Right lobe of liver (tissue), 4 donors: ENCODE measurements at regions not wholly inside any gene's neighbourhood (a gene's known extent, or its start where the extent isn't known, plus 50 kb on each side); places are given as distances from the start of the nearest gene placed in this dataset.

Experiments used
- POLR2A ChIP-seq: fragments of 450-650 bp; IDR thresholded peaks from one replicate; pipeline ENCODE4 v1.6.1; 2017; ENCODE audit warnings: antibody characterized with exemption, mild to moderate bottlenecking
- TF ChIP-seq, protein P1 (sequence below), 4 donors: fragments of 200-600 bp in 3 of 4; fragments of 450-650 bp in 1 of 4; IDR thresholded peaks; one replicate each; pipeline versions ENCODE4 v1.5.1 to v1.8.0; 2016 to 2022; ENCODE audit warnings: antibody characterized with exemption in 4 of 4, mild to moderate bottlenecking in 2 of 4
- donor health status: DM: no; HTN: no; CAD: no.
- donor health status: DM: no; HTN: no; CAD: no.
- donor health status: DM: no; HTN: yes; CAD: no.

DNA sequence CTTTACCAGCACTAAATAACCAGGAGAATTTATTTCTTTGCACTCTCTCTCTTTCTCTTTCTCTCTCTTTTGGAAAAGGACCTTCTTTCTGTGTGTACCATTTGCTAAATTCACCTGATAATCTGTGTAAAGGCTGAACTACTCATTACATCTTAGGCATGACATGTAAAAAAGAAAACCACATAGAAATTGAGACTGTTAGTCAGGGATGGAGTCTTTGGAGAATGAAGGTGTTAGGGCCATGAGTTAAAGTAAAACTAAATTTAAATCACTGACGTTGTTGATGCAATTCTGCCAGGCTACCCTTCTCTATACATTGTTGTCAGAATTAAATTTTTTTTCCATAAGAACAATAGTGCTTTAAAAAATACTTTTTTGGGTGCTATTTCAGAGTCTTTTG is 263.3 kb downstream of the PTEN start:
- TF ChIP-seq, protein P1, sequence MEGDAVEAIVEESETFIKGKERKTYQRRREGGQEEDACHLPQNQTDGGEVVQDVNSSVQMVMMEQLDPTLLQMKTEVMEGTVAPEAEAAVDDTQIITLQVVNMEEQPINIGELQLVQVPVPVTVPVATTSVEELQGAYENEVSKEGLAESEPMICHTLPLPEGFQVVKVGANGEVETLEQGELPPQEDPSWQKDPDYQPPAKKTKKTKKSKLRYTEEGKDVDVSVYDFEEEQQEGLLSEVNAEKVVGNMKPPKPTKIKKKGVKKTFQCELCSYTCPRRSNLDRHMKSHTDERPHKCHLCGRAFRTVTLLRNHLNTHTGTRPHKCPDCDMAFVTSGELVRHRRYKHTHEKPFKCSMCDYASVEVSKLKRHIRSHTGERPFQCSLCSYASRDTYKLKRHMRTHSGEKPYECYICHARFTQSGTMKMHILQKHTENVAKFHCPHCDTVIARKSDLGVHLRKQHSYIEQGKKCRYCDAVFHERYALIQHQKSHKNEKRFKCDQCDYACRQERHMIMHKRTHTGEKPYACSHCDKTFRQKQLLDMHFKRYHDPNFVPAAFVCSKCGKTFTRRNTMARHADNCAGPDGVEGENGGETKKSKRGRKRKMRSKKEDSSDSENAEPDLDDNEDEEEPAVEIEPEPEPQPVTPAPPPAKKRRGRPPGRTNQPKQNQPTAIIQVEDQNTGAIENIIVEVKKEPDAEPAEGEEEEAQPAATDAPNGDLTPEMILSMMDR (IDR thresholded peaks at IDR 0.05) = no peak
- TF ChIP-seq POLR2A = no peak
